Nephron progenitor cell (in vitro differentiated cells): ENCODE measurements at regions not wholly inside any gene's neighbourhood (a gene's known extent, or its start where the extent isn't known, plus 50 kb on each side); places are given as distances from the start of the nearest gene placed in this dataset.

ENCODE experiments used
- DNase-seq: peaks from one replicate; pipeline ENCODE4 v3.0.0; 2021
- H3K27ac Mint-ChIP-seq: 2 replicates; pipeline ENCODE4 v1.8.0; 2021; ENCODE audit warnings: mild to moderate bottlenecking, moderate library complexity, mixed read lengths
- H3K27me3 Mint-ChIP-seq: 2 replicates; pipeline ENCODE4 v1.8.0; 2021; ENCODE audit warnings: mild to moderate bottlenecking, low read depth, mixed read lengths; ENCODE audit not compliant: poor library complexity
- H3K36me3 Mint-ChIP-seq: 2 replicates; pipeline ENCODE4 v1.8.0; 2021; ENCODE audit warnings: low read depth, mixed read lengths
- H3K4me1 Mint-ChIP-seq: 2 replicates; pipeline ENCODE4 v1.8.0; 2021; ENCODE audit warnings: mixed read lengths
- H3K4me3 Mint-ChIP-seq: 2 replicates; pipeline ENCODE4 v1.8.0; 2021; ENCODE audit warnings: mild to moderate bottlenecking, moderate library complexity, mixed read lengths
- H3K9me3 Mint-ChIP-seq: 2 replicates; pipeline ENCODE4 v1.8.0; 2021; ENCODE audit warnings: mild to moderate bottlenecking, moderate library complexity, mixed read lengths
- TF ChIP-seq, protein P1 (sequence below): fragments of 200-600 bp; sonication (generic); IDR thresholded peaks from 2 replicates; pipeline ENCODE4 v1.5.0; 2021; ENCODE audit warnings: antibody characterized with exemption

DNA sequence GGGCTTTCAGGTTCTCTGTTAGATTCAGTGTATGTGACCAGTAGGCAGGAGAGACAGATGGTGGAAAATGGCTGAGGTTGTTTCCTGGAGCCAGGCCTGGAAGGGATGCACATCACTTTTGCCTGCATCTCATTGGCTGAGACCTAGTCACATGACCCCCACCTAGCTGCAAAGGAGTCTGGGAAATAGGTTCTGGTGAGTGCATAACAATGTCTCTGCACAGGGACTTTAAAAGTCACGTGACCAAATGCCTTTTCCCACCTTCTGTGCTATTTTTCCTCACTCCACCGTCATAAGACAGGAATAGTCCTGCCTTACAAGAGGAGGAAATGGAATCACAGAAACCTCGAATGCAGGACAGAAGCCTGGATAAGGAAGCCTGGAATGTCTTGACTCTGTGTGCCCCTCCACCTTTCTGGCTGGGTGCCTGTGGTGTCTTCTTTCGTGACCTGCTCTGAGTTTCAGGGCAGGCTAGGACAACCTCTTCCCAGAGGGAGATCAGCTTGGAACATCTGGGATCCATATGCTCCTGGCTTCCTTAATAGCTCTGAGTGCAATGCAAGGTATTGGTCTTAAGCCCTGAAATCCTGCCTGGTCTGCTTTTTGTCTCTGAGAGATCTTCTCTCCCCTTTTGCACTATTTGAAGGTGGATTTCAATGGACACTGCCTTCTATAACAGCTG lies 139.9 kb upstream of the ZNF438 start:
- peaks cover 10% of the 10 kb centered on the region for H3K36me3 Mint-ChIP-seq
- TF ChIP-seq, protein P1, sequence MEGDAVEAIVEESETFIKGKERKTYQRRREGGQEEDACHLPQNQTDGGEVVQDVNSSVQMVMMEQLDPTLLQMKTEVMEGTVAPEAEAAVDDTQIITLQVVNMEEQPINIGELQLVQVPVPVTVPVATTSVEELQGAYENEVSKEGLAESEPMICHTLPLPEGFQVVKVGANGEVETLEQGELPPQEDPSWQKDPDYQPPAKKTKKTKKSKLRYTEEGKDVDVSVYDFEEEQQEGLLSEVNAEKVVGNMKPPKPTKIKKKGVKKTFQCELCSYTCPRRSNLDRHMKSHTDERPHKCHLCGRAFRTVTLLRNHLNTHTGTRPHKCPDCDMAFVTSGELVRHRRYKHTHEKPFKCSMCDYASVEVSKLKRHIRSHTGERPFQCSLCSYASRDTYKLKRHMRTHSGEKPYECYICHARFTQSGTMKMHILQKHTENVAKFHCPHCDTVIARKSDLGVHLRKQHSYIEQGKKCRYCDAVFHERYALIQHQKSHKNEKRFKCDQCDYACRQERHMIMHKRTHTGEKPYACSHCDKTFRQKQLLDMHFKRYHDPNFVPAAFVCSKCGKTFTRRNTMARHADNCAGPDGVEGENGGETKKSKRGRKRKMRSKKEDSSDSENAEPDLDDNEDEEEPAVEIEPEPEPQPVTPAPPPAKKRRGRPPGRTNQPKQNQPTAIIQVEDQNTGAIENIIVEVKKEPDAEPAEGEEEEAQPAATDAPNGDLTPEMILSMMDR: no peak
- DNase-seq: no peak
- H3K4me3 Mint-ChIP-seq: no peak overlapping the region
- no peaks in the 10 kb centered on the region for H3K4me1 Mint-ChIP-seq
- peaks cover 2% of the 10 kb centered on the region for H3K27me3 Mint-ChIP-seq
- no peak overlapping the region for H3K27ac Mint-ChIP-seq
- peaks cover 49% of the 10 kb centered on the region for H3K9me3 Mint-ChIP-seq

DNA sequence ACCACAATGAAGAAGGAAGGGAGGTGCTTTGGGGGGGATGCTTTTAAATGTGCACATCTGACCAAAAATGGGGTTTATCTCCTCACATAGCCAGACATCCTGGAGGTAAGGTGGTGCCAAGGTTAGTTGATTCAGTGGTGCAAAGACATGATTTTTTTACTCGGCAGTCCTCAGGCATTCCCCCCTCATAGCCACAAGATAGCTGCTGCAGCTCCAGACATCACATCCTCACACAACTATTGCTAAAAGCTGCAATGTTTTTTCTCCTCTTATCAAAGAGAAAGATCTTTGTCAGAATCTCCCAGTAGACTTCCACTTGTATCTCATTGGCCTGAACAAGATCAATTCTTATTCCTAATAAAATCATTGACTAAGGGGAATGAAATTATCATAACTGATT lies 141.3 kb upstream of the ZNF438 start:
- Mint-ChIP-seq H3K9me3 (peaks cover 53% of the 10 kb centered on the region), H3K4me1 (no peaks in the 10 kb centered on the region), H3K27me3 (peaks cover 2% of the 10 kb centered on the region), H3K27ac (no peak overlapping the region), H3K36me3 (peaks cover 10% of the 10 kb centered on the region), H3K4me3 (no peak overlapping the region)
- DNase-seq: no peak
- TF ChIP-seq, protein P1: no peak

DNA sequence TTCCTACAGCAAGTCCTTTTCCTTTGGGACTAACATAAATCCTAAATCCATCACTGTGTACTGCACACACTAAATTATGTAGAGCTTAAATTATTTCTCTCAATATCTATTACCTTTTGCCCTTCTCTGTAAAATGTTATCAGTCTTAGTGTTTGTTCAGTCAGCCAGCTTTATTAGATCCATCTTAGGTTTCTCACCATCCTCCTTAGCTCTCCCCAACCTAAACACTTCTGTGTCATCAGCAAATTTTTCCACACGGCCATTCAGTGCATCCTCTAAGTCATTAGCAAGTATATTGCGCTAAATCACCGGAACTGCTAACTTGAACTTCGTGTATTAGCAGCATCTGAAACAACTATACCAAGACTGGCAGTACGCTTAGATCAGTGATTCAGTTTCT lies 142.1 kb upstream of the ZNF438 start:
- H3K27ac Mint-ChIP-seq: no peak overlapping the region
- H3K4me3 Mint-ChIP-seq: no peak overlapping the region
- H3K4me1 Mint-ChIP-seq: no peaks in the 10 kb centered on the region

DNA sequence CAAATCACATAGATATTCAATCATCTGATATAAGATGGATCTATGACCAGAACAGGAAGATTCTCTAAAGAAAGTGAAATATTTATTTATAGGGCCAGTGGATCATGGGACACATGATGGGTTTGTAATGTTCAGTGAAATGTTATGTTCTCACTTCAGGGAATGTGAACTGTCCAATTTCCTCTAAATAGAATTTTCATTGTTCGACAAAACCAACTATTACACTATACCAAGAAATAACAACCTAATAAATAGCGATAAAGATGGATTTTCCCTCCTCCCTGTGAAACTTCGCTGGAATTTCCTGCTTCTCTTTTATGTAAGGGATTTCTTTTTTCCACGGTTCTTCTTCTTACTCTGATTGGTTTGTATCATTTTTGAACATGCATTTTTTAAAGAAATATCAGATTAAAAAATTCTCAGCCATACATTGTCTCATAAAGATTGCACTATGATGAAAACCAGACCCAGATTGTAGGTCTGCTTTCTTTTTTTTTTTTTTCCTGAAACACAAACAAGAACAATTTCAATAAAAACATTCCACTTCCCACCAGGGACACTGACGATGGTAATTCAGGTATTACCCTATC lies 139.8 kb upstream of the ZEB1 start:
- DNase-seq: no peak
- TF ChIP-seq, protein P1: no peak
- Mint-ChIP-seq H3K27me3 (peaks cover 13% of the 10 kb centered on the region), H3K4me3 (no peak overlapping the region), H3K36me3 (peaks cover 5% of the 10 kb centered on the region), H3K9me3 (peaks cover 24% of the 10 kb centered on the region), H3K27ac (no peak overlapping the region), H3K4me1 (no peaks in the 10 kb centered on the region)

More for the DNA sequence above, 142.1 kb upstream of the ZNF438 start:
- H3K9me3 Mint-ChIP-seq: peaks cover 53% of the 10 kb centered on the region
- peaks cover 2% of the 10 kb centered on the region for H3K27me3 Mint-ChIP-seq
- TF ChIP-seq, protein P1: no peak
- H3K36me3 Mint-ChIP-seq: peaks cover 10% of the 10 kb centered on the region
- no peak for DNase-seq

DNA sequence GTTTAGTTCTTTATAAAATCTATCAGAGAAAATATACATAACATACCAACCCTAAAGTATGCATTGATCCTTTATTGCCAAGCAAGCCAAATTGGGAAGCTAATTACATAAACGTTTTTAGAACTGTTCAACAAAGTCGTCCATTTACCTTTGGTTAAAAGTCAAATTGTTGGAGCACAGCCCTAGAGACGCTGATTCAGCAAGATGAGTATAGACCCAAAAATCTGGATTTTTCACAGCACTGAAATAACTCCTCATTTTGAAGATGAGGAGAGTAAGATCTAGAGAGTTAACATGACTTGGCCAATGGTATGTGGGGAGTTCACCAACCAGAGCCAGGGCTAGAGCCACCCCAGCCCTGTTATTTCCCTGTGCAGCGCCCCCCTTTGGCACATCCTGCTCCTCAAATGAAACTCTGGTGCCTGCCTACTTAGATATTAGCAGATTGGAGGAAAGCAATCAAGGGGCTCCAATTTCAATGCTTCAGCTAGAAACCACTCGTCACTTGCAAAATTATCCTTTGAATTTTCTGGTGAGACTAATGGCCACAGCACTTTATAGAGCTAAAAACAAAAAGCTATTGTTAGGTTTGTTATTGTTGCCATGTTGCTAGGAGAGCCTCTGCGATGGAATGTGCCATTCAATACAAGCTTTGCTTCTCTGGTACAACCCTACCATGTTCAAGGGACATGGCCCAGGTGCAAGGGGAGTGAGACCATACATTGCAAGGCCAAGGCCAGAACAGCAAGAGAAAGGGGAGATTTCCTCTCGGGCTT lies 132.6 kb upstream of the ZEB1 start:
- no peaks in the 10 kb centered on the region for H3K4me1 Mint-ChIP-seq
- no peaks in the 10 kb centered on the region for H3K36me3 Mint-ChIP-seq
- no peak overlapping the region for H3K4me3 Mint-ChIP-seq
- H3K27ac Mint-ChIP-seq: no peak overlapping the region
- peaks cover 14% of the 10 kb centered on the region for H3K27me3 Mint-ChIP-seq
- TF ChIP-seq, protein P1: no peak
- no peaks in the 10 kb centered on the region for H3K9me3 Mint-ChIP-seq
- no peak for DNase-seq
